IMR-90 (cell line): ENCODE measurements at regions not wholly inside any gene's neighbourhood (a gene's known extent, or its start where the extent isn't known, plus 50 kb on each side); places are given as distances from the start of the nearest gene placed in this dataset.
A peak's percentile ranks its signal among the peaks of the same experiment; 100 is the strongest.

Experiments
- ATAC-seq: fragments of 200-7000 bp; cut with Tn5 transposase; 2 replicates; pipeline ENCODE4 v1.9.1; 2020; ENCODE audit warnings: low read depth, mild to moderate bottlenecking, moderate library complexity
- BruUV-seq: library from RNA; stranded (reverse); fragments of 400-500 nt; replicated peaks from 2 replicates; lab custom pipeline; 2021; lab: Mats Ljungman, UMichigan
- CTCF ChIA-PET: fragments of 300-600 bp; formaldehyde crosslinking; extraction: SDS; loops from one replicate; lab custom pipeline; 2021; ENCODE audit warnings: antibody characterized with exemption; lab: Yijun Ruan, JAX
- POLR2A ChIA-PET: fragments of 300-600 bp; sonication (Branson Sonifier 250); formaldehyde crosslinking; loops from one replicate; lab custom pipeline; 2022; ENCODE audit warnings: antibody characterized with exemption; ENCODE audit not compliant: unreplicated experiment; lab: Charles Lee
- DNase-seq: peaks from one replicate; pipeline ENCODE4 v3.0.0; 2013
- H2AFZ ChIP-seq: replicated peaks from 2 replicates; pipeline ENCODE3; 2013; ENCODE audit warnings: low read length, mild to moderate bottlenecking; ENCODE audit not compliant: poor library complexity
- H2AK5ac ChIP-seq: 2 replicates; pipeline ENCODE4 v1.6.1; 2013; ENCODE audit warnings: low read depth, low read length, inconsistent platforms
- H2AK9ac ChIP-seq: replicated peaks from 2 replicates; pipeline ENCODE3; 2013; ENCODE audit warnings: mild to moderate bottlenecking, low read depth, low read length, moderate library complexity; ENCODE audit not compliant: poor library complexity
- H2BK120ac ChIP-seq: 2 replicates; pipeline ENCODE4 v1.6.1; 2013; ENCODE audit warnings: low read depth, low read length, inconsistent platforms
- H2BK15ac ChIP-seq: 3 replicates; pipeline ENCODE4 v1.6.1; 2013; ENCODE audit warnings: low read depth, low read length, inconsistent platforms
- H2BK20ac ChIP-seq: 2 replicates; pipeline ENCODE4 v1.6.1; 2013; ENCODE audit warnings: low read depth, mild to moderate bottlenecking, inconsistent platforms, low read length, moderate library complexity
- H2BK5ac ChIP-seq: 2 replicates; pipeline ENCODE4 v1.6.1; 2013; ENCODE audit warnings: mild to moderate bottlenecking, low read depth, low read length, inconsistent platforms; ENCODE audit not compliant: poor library complexity, severe bottlenecking
- H3K14ac ChIP-seq: replicated peaks from 2 replicates; pipeline ENCODE4 v1.6.1; 2013; ENCODE audit warnings: low read depth, low read length, inconsistent platforms
- H3K18ac ChIP-seq: 2 replicates; pipeline ENCODE4 v1.6.1; 2013; ENCODE audit warnings: low read depth, low read length, control low read depth
- H3K23ac ChIP-seq: 2 replicates; pipeline ENCODE4 v1.6.1; 2013; ENCODE audit warnings: low read depth, low read length, inconsistent platforms
- H3K27ac ChIP-seq: 2 replicates; pipeline ENCODE4 v1.5.1; 2013; ENCODE audit warnings: mild to moderate bottlenecking, control low read depth, low read length; ENCODE audit not compliant: insufficient read depth
- H3K27me3 ChIP-seq: 2 replicates; pipeline ENCODE4 v1.6.1; 2013; ENCODE audit warnings: low read length; ENCODE audit not compliant: control insufficient read depth, insufficient read depth
- H3K36me3 ChIP-seq: 2 replicates; pipeline ENCODE4 v1.6.1; 2013; ENCODE audit warnings: low read length, mixed read lengths; ENCODE audit not compliant: control insufficient read depth, insufficient read depth
- H3K4ac ChIP-seq: 2 replicates; pipeline ENCODE4 v1.6.1; 2013; ENCODE audit warnings: low read depth, low read length, inconsistent platforms
- H3K4me1 ChIP-seq: 2 replicates; pipeline ENCODE4 v1.6.1; 2013; ENCODE audit warnings: low read length, mixed read lengths; ENCODE audit not compliant: control insufficient read depth, insufficient read depth
- H3K4me2 ChIP-seq: 2 replicates; pipeline ENCODE4 v1.6.1; 2013; ENCODE audit warnings: low read depth, mild to moderate bottlenecking, control low read depth, low read length, moderate library complexity
- H3K4me3 ChIP-seq: 2 replicates; pipeline ENCODE4 v1.5.1; 2013; ENCODE audit warnings: low read depth, mild to moderate bottlenecking, control low read depth, low read length, moderate library complexity; ENCODE audit not compliant: insufficient read depth
- H3K56ac ChIP-seq: 2 replicates; pipeline ENCODE4 v1.6.1; 2013; ENCODE audit warnings: low read length, inconsistent platforms; ENCODE audit not compliant: insufficient read depth; ENCODE audit errors: extremely low read depth
- H3K79me1 ChIP-seq, 2 experiments: 2 replicates each; pipeline ENCODE4 v1.6.1; 2013; ENCODE audit warnings: low read length in 2 of 2, inconsistent platforms in 1 of 2, low read depth in 1 of 2
- H3K9ac ChIP-seq: 2 replicates; pipeline ENCODE4 v1.6.1; 2013; ENCODE audit warnings: low read depth, low read length, control low read depth
- H3K9me1 ChIP-seq: 2 replicates; pipeline ENCODE4 v1.6.1; 2013; ENCODE audit warnings: low read length, inconsistent platforms; ENCODE audit not compliant: insufficient read depth
- H3K9me3 ChIP-seq: 2 replicates; pipeline ENCODE4 v1.6.1; 2013; ENCODE audit warnings: low read length; ENCODE audit not compliant: control insufficient read depth, insufficient read depth
- H4K20me1 ChIP-seq: 2 replicates; pipeline ENCODE4 v1.6.1; 2013; ENCODE audit warnings: low read length, inconsistent platforms; ENCODE audit not compliant: insufficient read depth
- H4K5ac ChIP-seq: 2 replicates; pipeline ENCODE4 v1.6.1; 2013; ENCODE audit warnings: mild to moderate bottlenecking, low read depth, low read length, control low read depth
- H4K8ac ChIP-seq, 2 experiments: 2 replicates each; pipeline ENCODE4 v1.6.1; 2013; ENCODE audit warnings: low read depth in 2 of 2, low read length in 2 of 2, control low read depth in 1 of 2, inconsistent platforms in 1 of 2
- H4K91ac ChIP-seq: 2 replicates; pipeline ENCODE4 v1.6.1; 2013; ENCODE audit warnings: low read depth, low read length, inconsistent platforms; ENCODE audit not compliant: insufficient read depth
- BHLHE40 ChIP-seq: fragments of 150-350 bp; IDR thresholded peaks from 2 replicates; pipeline ENCODE4 v1.6.1; 2016; ENCODE audit warnings: mild to moderate bottlenecking, low read depth, low read length
- CEBPB ChIP-seq: IDR thresholded peaks from 2 replicates; pipeline ENCODE4 v1.6.1; 2012; ENCODE audit warnings: low read depth, low read length, improper control_type of control experiment
- CHD1 ChIP-seq: IDR thresholded peaks from 2 replicates; pipeline ENCODE4 v1.6.1; 2012; ENCODE audit warnings: low read depth, low read length, improper control_type of control experiment
- CTCF ChIP-seq: conservative IDR thresholded peaks from 2 replicates; pipeline ENCODE4 v1.5.1; 2012; ENCODE audit warnings: mild to moderate bottlenecking, low read depth, low read length, improper control_type of control experiment
- FOS ChIP-seq: fragments of 150-350 bp; IDR thresholded peaks from 2 replicates; pipeline ENCODE4 v1.6.1; 2016; ENCODE audit warnings: low read depth, low read length
- MAFK ChIP-seq: IDR thresholded peaks from 2 replicates; pipeline ENCODE4 v1.6.1; 2012; ENCODE audit warnings: low read depth, low read length, improper control_type of control experiment
- MAZ ChIP-seq: IDR thresholded peaks from 2 replicates; pipeline ENCODE4 v1.6.1; 2012; ENCODE audit warnings: low read depth, mild to moderate bottlenecking, low read length, improper control_type of control experiment, moderate library complexity, borderline replicate concordance
- MXI1 ChIP-seq: IDR thresholded peaks from 2 replicates; pipeline ENCODE4 v1.6.1; 2012; ENCODE audit warnings: low read depth, mild to moderate bottlenecking, low read length, moderate library complexity, borderline replicate concordance
- NFE2L2 ChIP-seq: fragments of 150-350 bp; IDR thresholded peaks from 2 replicates; pipeline ENCODE4 v1.6.1; 2016; ENCODE audit warnings: low read depth, mild to moderate bottlenecking, low read length
- POLR2A ChIP-seq: IDR thresholded peaks from 2 replicates; pipeline ENCODE4 v1.6.1; 2012; ENCODE audit warnings: mild to moderate bottlenecking, low read depth, low read length
- RAD21 ChIP-seq: IDR thresholded peaks from 2 replicates; pipeline ENCODE4 v1.6.1; 2012; ENCODE audit warnings: low read length, improper control_type of control experiment
- RFX5 ChIP-seq: IDR thresholded peaks from 2 replicates; pipeline ENCODE4 v1.8.0; 2012; ENCODE audit warnings: low read depth, mild to moderate bottlenecking, low read length, moderate library complexity
- SMC3 ChIP-seq: fragments of 150-350 bp; IDR thresholded peaks from 2 replicates; pipeline ENCODE4 v1.6.1; 2016; ENCODE audit warnings: low read depth, mild to moderate bottlenecking, antibody characterized with exemption, low read length, moderate library complexity
- WGBS, 2 experiments: methylation state at CpG; one replicate each; pipeline versions ENCODE4 v1.1.5 to v1.1.7; 2013; ENCODE audit warnings: missing lambda C conversion rate in 2 of 2; ENCODE audit not compliant: insufficient read length in 1 of 2; ENCODE audit errors: extremely low coverage in 2 of 2; 5-methylcytosine and 5-hydroxymethylcytosine counted together
- dilution Hi-C: fragments of 300-500 bp; cut with HindIII; formaldehyde crosslinking; loops from one replicate; pipeline ENCODE4 v1.14.3; 2018; ENCODE audit warnings: low sequenced_read_pairs; ENCODE audit not compliant: unreplicated experiment
- in situ Hi-C: fragments of 300-500 bp; cut with MboI; formaldehyde crosslinking; loops from 3 replicates; pipeline ENCODE4 v1.14.3; 2019; ENCODE audit warnings: low sequenced_read_pairs, inconsistent platforms, mixed read lengths
- intact Hi-C: fragments of 100-400 bp; cut with micrococcal nuclease; formaldehyde crosslinking; loops from 2 replicates; pipeline ENCODE4 v1.10.0; 2022
- TF ChIP-seq, protein P1 (sequence below): fragments of 150-350 bp; IDR thresholded peaks from 2 replicates; pipeline ENCODE4 v1.6.1; 2016; ENCODE audit warnings: low read depth, mild to moderate bottlenecking, low read length, moderate library complexity, borderline replicate concordance

DNA sequence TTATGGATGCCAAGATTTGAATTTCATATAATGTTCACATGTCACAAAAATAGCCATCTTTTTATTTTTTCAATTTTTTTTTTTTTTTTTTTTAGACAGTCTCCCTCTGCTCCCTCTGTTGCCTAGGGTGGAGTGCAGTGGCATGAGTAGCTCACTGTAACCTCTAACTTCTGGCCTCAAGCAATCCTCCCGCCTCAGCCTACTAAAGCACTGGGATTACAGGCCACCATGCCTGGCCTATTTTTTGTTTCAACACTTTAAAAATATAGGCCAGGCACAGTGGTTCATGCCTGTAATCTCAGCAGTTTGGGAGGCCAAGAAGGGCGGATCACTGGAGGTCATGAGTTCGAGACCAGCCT, 246.3 kb downstream of the SKIDA1 start:
- TF ChIP-seq MAFK, result no peak
- no peak for TF ChIP-seq MAZ
- TF ChIP-seq FOS, result no peak
- TF ChIP-seq, protein P1, sequence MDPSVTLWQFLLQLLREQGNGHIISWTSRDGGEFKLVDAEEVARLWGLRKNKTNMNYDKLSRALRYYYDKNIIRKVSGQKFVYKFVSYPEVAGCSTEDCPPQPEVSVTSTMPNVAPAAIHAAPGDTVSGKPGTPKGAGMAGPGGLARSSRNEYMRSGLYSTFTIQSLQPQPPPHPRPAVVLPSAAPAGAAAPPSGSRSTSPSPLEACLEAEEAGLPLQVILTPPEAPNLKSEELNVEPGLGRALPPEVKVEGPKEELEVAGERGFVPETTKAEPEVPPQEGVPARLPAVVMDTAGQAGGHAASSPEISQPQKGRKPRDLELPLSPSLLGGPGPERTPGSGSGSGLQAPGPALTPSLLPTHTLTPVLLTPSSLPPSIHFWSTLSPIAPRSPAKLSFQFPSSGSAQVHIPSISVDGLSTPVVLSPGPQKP, result no peak
- no peak for TF ChIP-seq CTCF
- TF ChIP-seq NFE2L2, result no peak
- no peak for TF ChIP-seq MXI1
- no peak for TF ChIP-seq SMC3
- TF ChIP-seq RFX5, result no peak
- TF ChIP-seq CEBPB, result no peak
- no peak for TF ChIP-seq BHLHE40
- TF ChIP-seq RAD21, result no peak
- TF ChIP-seq POLR2A, result no peak
- TF ChIP-seq CHD1, result no peak
- Histone ChIP-seq H3K9me1 (no peaks in the 10 kb centered on the region), H2BK15ac (no peak overlapping the region), H2BK20ac (no peak overlapping the region), H3K14ac (no peak overlapping the region), H3K79me1 (no peaks in the 10 kb centered on the region), H3K4me3 (no peak overlapping the region), H3K9me3 (no peaks in the 10 kb centered on the region; the same call in 1 of the 2 replicates), H3K56ac (no peak overlapping the region), H4K8ac (no peak overlapping the region), H4K20me1 (no peaks in the 10 kb centered on the region), H3K27me3 (no peaks in the 10 kb centered on the region), H4K5ac (no peak overlapping the region), H3K36me3 (no peaks in the 10 kb centered on the region), H3K27ac (no peak overlapping the region), H2AK9ac (no peak overlapping the region), H2BK5ac (no peak overlapping the region), H2BK120ac (no peak overlapping the region), H3K4me1 (peaks cover 2% of the 10 kb centered on the region; the same call in 1 of the 2 replicates), H2AFZ (no peak overlapping the region), H3K23ac (no peak overlapping the region), H3K4me2 (no peak overlapping the region), H3K9ac (no peak overlapping the region), H4K91ac (no peak overlapping the region), H2AK5ac (no peak overlapping the region), H3K18ac (no peak overlapping the region), H3K4ac (no peak overlapping the region)
- dilution Hi-C loops, result no loop called here
- ATAC-seq, result peak; percentile 26
- in situ Hi-C loops, result loop anchor here (5.0 kb wide), 1 partner anchor 458 kb away; no protein-coding TSS in a partner anchor
- intact Hi-C loops, result loop anchor here (2.0 kb wide), 3 partner anchors 246 to 454 kb away; partner anchors contain the start of genes MLLT10 and SKIDA1
- ChIA-PET POLR2A (no interaction called here), CTCF (interaction anchor here (0.6 to 2.3 kb wide), 20 partner anchors 9 to 1358 kb away, joined by 3 to 12 read pairs (median 3); no protein-coding TSS in a partner anchor)
- no CpG with 5 or more reads among the region's 3 CpGs for WGBS, 2 experiments
- no peak for DNase-seq
- BruUV-seq, result no TSS peak
